Keratinocyte (primary cell): ENCODE measurements at regions not wholly inside any gene's neighbourhood (a gene's known extent, or its start where the extent isn't known, plus 50 kb on each side); places are given as distances from the start of the nearest gene placed in this dataset.

Experiments
- EZH2 ChIP-seq: IDR thresholded peaks from one replicate; pipeline ENCODE4 v1.6.1; 2012; ENCODE audit warnings: inconsistent platforms, mild to moderate bottlenecking, low read length, moderate library complexity
- TF ChIP-seq, protein P1 (sequence below), 3 experiments: IDR thresholded peaks in 1 of 3; conservative IDR thresholded peaks in 1 of 3; optimal IDR thresholded peaks in 1 of 3; 2 replicates in 2 of 3; 3 replicates in 1 of 3; pipeline versions ENCODE3 to v1.5.1; 2011; ENCODE audit warnings: low read length in 3 of 3, mild to moderate bottlenecking in 3 of 3, moderate library complexity in 2 of 3, control low read depth in 1 of 3, inconsistent platforms in 1 of 3; ENCODE audit not compliant: insufficient read depth in 2 of 3; ENCODE audit errors: extremely low read depth in 1 of 3

DNA sequence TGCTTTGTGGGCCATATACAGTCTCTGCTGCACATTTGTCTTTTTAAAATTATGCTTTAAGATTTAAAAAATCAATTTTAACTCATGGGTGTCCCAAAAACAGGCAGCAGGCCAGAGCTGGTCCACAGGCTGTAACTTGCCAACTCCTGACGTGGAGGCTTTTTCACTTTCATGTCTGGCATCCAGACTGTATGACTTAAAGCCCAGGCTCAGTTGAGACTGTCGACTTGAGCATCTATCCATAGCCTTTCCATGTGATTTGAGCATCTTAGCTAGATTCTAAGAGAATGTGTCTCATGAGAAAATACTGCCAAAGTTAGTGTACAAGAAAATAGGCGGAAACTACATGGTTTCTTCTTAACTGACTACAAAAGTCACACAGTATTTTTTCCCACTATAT lies 559.0 kb upstream of the TUSC1 start:
- TF ChIP-seq, protein P1, sequence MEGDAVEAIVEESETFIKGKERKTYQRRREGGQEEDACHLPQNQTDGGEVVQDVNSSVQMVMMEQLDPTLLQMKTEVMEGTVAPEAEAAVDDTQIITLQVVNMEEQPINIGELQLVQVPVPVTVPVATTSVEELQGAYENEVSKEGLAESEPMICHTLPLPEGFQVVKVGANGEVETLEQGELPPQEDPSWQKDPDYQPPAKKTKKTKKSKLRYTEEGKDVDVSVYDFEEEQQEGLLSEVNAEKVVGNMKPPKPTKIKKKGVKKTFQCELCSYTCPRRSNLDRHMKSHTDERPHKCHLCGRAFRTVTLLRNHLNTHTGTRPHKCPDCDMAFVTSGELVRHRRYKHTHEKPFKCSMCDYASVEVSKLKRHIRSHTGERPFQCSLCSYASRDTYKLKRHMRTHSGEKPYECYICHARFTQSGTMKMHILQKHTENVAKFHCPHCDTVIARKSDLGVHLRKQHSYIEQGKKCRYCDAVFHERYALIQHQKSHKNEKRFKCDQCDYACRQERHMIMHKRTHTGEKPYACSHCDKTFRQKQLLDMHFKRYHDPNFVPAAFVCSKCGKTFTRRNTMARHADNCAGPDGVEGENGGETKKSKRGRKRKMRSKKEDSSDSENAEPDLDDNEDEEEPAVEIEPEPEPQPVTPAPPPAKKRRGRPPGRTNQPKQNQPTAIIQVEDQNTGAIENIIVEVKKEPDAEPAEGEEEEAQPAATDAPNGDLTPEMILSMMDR (optimal IDR thresholded peaks at IDR 0.05 in 1 of 3, IDR thresholded peaks at IDR 0.05 in 1 of 3, conservative IDR thresholded peaks at IDR 0.05 in 1 of 3; ENCODE audit: extremely low read depth in 1 of 3, insufficient read depth in 2 of 3, low read length in 3 of 3), result no peak
- TF ChIP-seq EZH2, result no peak
